Panc1 (cell line): ENCODE measurements at regions not wholly inside any gene's neighbourhood (a gene's known extent, or its start where the extent isn't known, plus 50 kb on each side); places are given as distances from the start of the nearest gene placed in this dataset.

Experiments used
- ATAC-seq: fragments of 200-7000 bp; cut with Tn5 transposase; 2 replicates; pipeline ENCODE4 v1.9.1; 2020; ENCODE audit warnings: mild to moderate bottlenecking, moderate library complexity
- BruUV-seq: library from RNA; stranded (reverse); fragments of 400-500 nt; replicated peaks from 2 replicates; lab custom pipeline; 2021; lab: Mats Ljungman, UMichigan
- CTCF ChIA-PET: fragments of 300-600 bp; sonication (Branson Sonifier 250); formaldehyde crosslinking; loops from one replicate; lab custom pipeline; 2022; ENCODE audit warnings: antibody characterized with exemption; lab: Charles Lee
- POLR2A ChIA-PET: fragments of 300-600 bp; sonication (Branson Sonifier 250); formaldehyde crosslinking; loops from one replicate; lab custom pipeline; 2022; ENCODE audit warnings: antibody characterized with exemption; lab: Charles Lee
- DNase-seq: peaks from one replicate; pipeline ENCODE4 v3.0.0-alpha.2; 2010; ENCODE audit warnings: low read depth, low spot score
- H3K27ac ChIP-seq: 2 replicates; pipeline ENCODE4 v1.5.1; 2011; ENCODE audit warnings: mild to moderate bottlenecking, low read length, inconsistent platforms
- H3K27me3 ChIP-seq: fragments of 200-500 bp; sonication (Bioruptor generic); 2 replicates; pipeline ENCODE4 v1.6.0; 2014; ENCODE audit warnings: low read length, inconsistent platforms; ENCODE audit not compliant: control insufficient read depth, insufficient read depth
- H3K36me3 ChIP-seq: fragments of 200-500 bp; sonication (Bioruptor generic); 2 replicates; pipeline ENCODE4 v1.5.1; 2014; ENCODE audit warnings: inconsistent platforms, mild to moderate bottlenecking, low read length, moderate library complexity; ENCODE audit not compliant: control insufficient read depth, insufficient read depth
- H3K4me1 ChIP-seq: 2 replicates; pipeline ENCODE4 v1.5.1; 2011; ENCODE audit warnings: inconsistent platforms, mild to moderate bottlenecking, low read length, moderate library complexity; ENCODE audit not compliant: control insufficient read depth, insufficient read depth
- H3K4me3 ChIP-seq, 2 experiments: 2 replicates each; pipeline ENCODE4 v1.5.1; 2011 to 2012; ENCODE audit warnings: low read depth in 2 of 2, low read length in 2 of 2, mild to moderate bottlenecking in 2 of 2, inconsistent platforms in 1 of 2, moderate library complexity in 1 of 2
- H3K9me3 ChIP-seq: fragments of 200-500 bp; sonication (Bioruptor generic); 2 replicates; pipeline ENCODE4 v1.5.1; 2014; ENCODE audit warnings: low read depth, mild to moderate bottlenecking, inconsistent platforms, low read length, moderate library complexity; ENCODE audit not compliant: control insufficient read depth, insufficient read depth
- CTCF ChIP-seq: fragments of 450-650 bp; IDR thresholded peaks from 2 replicates; pipeline ENCODE4 v1.5.1; 2017; ENCODE audit warnings: mild to moderate bottlenecking
- POLR2AphosphoS5 ChIP-seq: IDR thresholded peaks from 2 replicates; pipeline ENCODE4 v1.6.1; 2012; ENCODE audit warnings: mild to moderate bottlenecking, low read depth, low read length, moderate library complexity
- REST ChIP-seq, 2 experiments: IDR thresholded peaks; 2 replicates each; pipeline ENCODE4 v1.6.1; 2011 to 2012; ENCODE audit warnings: low read depth in 2 of 2, control low read depth in 1 of 2, low read length in 1 of 2, mild to moderate bottlenecking in 1 of 2, moderate library complexity in 1 of 2; ENCODE audit not compliant: insufficient read depth in 1 of 2
- SIN3A ChIP-seq: IDR thresholded peaks from 2 replicates; pipeline ENCODE4 v1.6.1; 2012; ENCODE audit warnings: low read depth, mild to moderate bottlenecking, low read length, moderate library complexity, borderline replicate concordance; ENCODE audit not compliant: insufficient read depth
- TCF7L2 ChIP-seq: IDR thresholded peaks from 2 replicates; pipeline ENCODE4 v1.6.1; 2011; ENCODE audit warnings: mild to moderate bottlenecking, low read depth, low read length, inconsistent platforms
- in situ Hi-C: cut with HindIII; loops from 2 replicates; pipeline ENCODE4 v1.10.0; 2016; ENCODE audit warnings: low sequenced_read_pairs, low pct_unique_long_range_greater_than_20kb
- intact Hi-C: fragments of 100-400 bp; cut with micrococcal nuclease; formaldehyde crosslinking; loops from one replicate; pipeline ENCODE4 v1.10.0; 2022; ENCODE audit not compliant: unreplicated experiment

GRCh38 chr11:70853770-70854108 is 398.6 kb downstream of the SHANK2 start:
- DNase-seq, result no peak
- BruUV-seq, result no TSS peak
- no peaks in the 10 kb centered on the region for H3K4me1 ChIP-seq
- H3K27ac ChIP-seq, result no peak overlapping the region
- no peak for TF ChIP-seq REST (IDR thresholded peaks at IDR 0.05; ENCODE audit: insufficient read depth in 1 of 2, low read depth in 2 of 2, low read length in 1 of 2)
- TF ChIP-seq TCF7L2, result no peak
- no peak for TF ChIP-seq SIN3A
- no peak for TF ChIP-seq CTCF
- TF ChIP-seq POLR2AphosphoS5, result no peak
- POLR2A ChIA-PET, result no interaction called here
- H3K9me3 ChIP-seq, result no peaks in the 10 kb centered on the region
- peaks cover 5% of the 10 kb centered on the region; the same call in 1 of the 2 replicates for H3K27me3 ChIP-seq
- CTCF ChIA-PET, result no interaction called here
- H3K4me3 ChIP-seq, result no peak overlapping the region
- no peak for ATAC-seq
- in situ Hi-C loops (no loop called here), intact Hi-C loops (no loop called here)
- no peaks in the 10 kb centered on the region for H3K36me3 ChIP-seq

GRCh38 chr11:70854201-70854600 is 398.2 kb downstream of the SHANK2 start:
- CTCF ChIA-PET, result no interaction called here
- in situ Hi-C loops, result no loop called here
- POLR2A ChIA-PET, result no interaction called here

More at GRCh38 chr11:70854201-70854600, 398.2 kb downstream of the SHANK2 start:
- intact Hi-C loops, result no loop called here
- Histone ChIP-seq H3K4me1 (no peaks in the 10 kb centered on the region), H3K27ac (no peak overlapping the region), H3K36me3 (no peaks in the 10 kb centered on the region), H3K9me3 (no peaks in the 10 kb centered on the region), H3K4me3 (no peak overlapping the region), H3K27me3 (peaks cover 5% of the 10 kb centered on the region; the same call in 1 of the 2 replicates)
- no TSS peak for BruUV-seq
- DNase-seq (no peak), ATAC-seq (no peak)
- TF ChIP-seq SIN3A, result no peak
- no peak for TF ChIP-seq TCF7L2
- no peak for TF ChIP-seq CTCF
- TF ChIP-seq POLR2AphosphoS5, result no peak
- no peak for TF ChIP-seq REST (IDR thresholded peaks at IDR 0.05; ENCODE audit: insufficient read depth in 1 of 2, low read depth in 2 of 2, low read length in 1 of 2)
